Gastroesophageal sphincter (tissue), 4 donors: ENCODE measurements at regions not wholly inside any gene's neighbourhood (a gene's known extent, or its start where the extent isn't known, plus 50 kb on each side); places are given as distances from the start of the nearest gene placed in this dataset.

Experiments
- ATAC-seq: fragments of 150-250 bp; one replicate; pipeline ENCODE4 v1.9.1; 2016; ENCODE audit warnings: mild to moderate bottlenecking, moderate library complexity
- H3K27ac ChIP-seq, 4 donors: fragments of 200-600 bp; sonication (generic) in 3 of 4; 1 replicate in 3 of 4; 2 replicates in 1 of 4; pipeline ENCODE4 v1.5.1; 2016 to 2019
- H3K27me3 ChIP-seq: fragments of 200-600 bp; sonication (generic); one replicate; pipeline ENCODE4 v1.5.1; 2019
- H3K36me3 ChIP-seq, 2 donors: fragments of 200-600 bp; sonication (generic); one replicate each; pipeline ENCODE4 v1.5.1; 2019; ENCODE audit warnings: control low read depth in 1 of 2
- H3K4me1 ChIP-seq, 3 donors: fragments of 200-600 bp; sonication (generic); 1 replicate in 2 of 3; 2 replicates in 1 of 3; pipeline ENCODE4 v1.5.1; 2016 to 2019; ENCODE audit warnings: control low read depth in 2 of 3
- H3K4me3 ChIP-seq, 2 donors: fragments of 200-600 bp; sonication (generic); one replicate each; pipeline ENCODE4 v1.5.1; 2019; ENCODE audit warnings: mild to moderate bottlenecking in 1 of 2, moderate library complexity in 1 of 2
- H3K9me3 ChIP-seq, 3 donors: fragments of 200-600 bp; sonication (generic); one replicate each; pipeline ENCODE4 v1.5.1; 2017 to 2019; ENCODE audit warnings: control low read depth in 2 of 3
- EP300 ChIP-seq: sonication (generic); formaldehyde crosslinking; IDR thresholded peaks from one replicate; pipeline ENCODE4 v1.6.1; 2017; ENCODE audit warnings: antibody characterized with exemption, mild to moderate bottlenecking
- POLR2A ChIP-seq, 2 donors: fragments of 450-650 bp; IDR thresholded peaks; one replicate each; pipeline ENCODE4 v1.6.1; 2017; ENCODE audit warnings: antibody characterized with exemption in 2 of 2, mild to moderate bottlenecking in 2 of 2, moderate library complexity in 1 of 2
- POLR2AphosphoS5 ChIP-seq: sonication (generic); formaldehyde crosslinking; IDR thresholded peaks from one replicate; pipeline ENCODE4 v1.6.1; 2017; ENCODE audit warnings: antibody characterized with exemption
- WGBS, 2 donors: methylation state at CpG; one replicate each; pipeline ENCODE4 v1.1.5; 2018; ENCODE audit warnings: low coverage in 1 of 2; 5-methylcytosine and 5-hydroxymethylcytosine counted together
- TF ChIP-seq, protein P1 (sequence below), 4 experiments: fragments of 200-600 bp in 2 of 4; fragments of 450-650 bp in 2 of 4; sonication (generic) in 1 of 4; IDR thresholded peaks; one replicate each; pipeline ENCODE4 v1.5.1; 2017 to 2019; ENCODE audit warnings: antibody characterized with exemption in 4 of 4, mild to moderate bottlenecking in 2 of 4, moderate library complexity in 2 of 4

DNA sequence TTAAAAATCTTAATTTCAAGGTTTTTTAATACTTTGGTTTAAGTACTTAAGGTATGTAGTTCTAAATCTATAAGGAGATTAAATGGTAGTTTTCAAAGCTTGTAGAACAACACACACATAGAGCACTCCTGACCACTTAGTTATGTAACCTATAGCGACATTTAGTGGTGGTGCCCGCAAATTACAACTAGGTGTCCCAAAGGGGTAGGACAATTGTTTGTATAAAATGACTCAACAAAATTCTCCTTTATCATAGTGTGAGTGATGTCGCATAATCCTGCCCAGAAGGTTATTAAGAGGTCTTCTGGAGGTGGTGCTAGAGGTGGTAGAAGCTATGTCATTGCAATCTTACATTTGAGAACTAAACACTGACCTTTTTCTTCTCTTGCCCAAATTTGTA, 373.0 kb upstream of the RASGEF1B start:
- no peak for TF ChIP-seq EP300
- TF ChIP-seq POLR2AphosphoS5 = no peak
- TF ChIP-seq, protein P1, sequence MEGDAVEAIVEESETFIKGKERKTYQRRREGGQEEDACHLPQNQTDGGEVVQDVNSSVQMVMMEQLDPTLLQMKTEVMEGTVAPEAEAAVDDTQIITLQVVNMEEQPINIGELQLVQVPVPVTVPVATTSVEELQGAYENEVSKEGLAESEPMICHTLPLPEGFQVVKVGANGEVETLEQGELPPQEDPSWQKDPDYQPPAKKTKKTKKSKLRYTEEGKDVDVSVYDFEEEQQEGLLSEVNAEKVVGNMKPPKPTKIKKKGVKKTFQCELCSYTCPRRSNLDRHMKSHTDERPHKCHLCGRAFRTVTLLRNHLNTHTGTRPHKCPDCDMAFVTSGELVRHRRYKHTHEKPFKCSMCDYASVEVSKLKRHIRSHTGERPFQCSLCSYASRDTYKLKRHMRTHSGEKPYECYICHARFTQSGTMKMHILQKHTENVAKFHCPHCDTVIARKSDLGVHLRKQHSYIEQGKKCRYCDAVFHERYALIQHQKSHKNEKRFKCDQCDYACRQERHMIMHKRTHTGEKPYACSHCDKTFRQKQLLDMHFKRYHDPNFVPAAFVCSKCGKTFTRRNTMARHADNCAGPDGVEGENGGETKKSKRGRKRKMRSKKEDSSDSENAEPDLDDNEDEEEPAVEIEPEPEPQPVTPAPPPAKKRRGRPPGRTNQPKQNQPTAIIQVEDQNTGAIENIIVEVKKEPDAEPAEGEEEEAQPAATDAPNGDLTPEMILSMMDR (IDR thresholded peaks at IDR 0.05) = peak; percentile 52 to 85 (median 81)
- no peak for TF ChIP-seq POLR2A (IDR thresholded peaks at IDR 0.05)
- WGBS, 2 donors = 0 to 5% methylated on average over 3 of the region's 3 CpGs
- H3K27me3 ChIP-seq = no peaks in the 10 kb centered on the region

DNA sequence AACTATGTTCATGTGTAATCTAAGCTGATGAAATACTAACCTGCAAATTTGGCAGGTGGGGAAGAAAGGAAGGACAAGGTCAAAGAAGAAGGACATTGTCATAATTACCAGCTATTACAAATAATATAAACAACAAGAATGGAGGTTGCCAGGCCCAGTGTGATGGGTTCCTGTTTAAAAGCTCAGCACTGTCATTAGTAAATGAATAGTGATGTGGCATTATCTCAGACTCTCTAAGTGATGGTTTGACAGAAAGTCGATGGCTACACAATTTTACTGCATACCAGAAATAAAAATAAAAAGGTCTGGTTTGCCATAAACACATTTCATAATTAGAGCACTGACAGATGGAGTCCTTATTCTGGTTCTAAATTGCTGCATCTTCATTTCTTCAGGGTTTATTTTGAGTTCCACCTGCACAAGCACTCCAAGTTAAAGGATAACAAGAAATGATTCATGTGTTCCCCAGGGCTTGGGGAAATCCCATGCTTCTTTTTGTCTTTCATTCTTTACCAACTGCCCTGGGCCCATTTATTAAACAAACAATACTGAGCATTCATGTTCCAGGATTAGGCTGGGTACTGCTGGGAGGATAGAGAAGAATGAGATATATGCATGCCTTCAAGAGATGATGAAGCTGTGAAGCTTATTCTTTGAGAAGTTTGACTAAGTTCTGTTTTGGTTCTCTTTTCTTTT, 367.8 kb upstream of the RASGEF1B start:
- H3K4me3 ChIP-seq = no peak overlapping the region

More for the DNA sequence above, 373.0 kb upstream of the RASGEF1B start:
- H3K27ac ChIP-seq = no peak overlapping the region
- H3K4me3 ChIP-seq = no peak overlapping the region
- peak; percentile 81 for ATAC-seq
- H3K36me3 ChIP-seq = no peaks in the 10 kb centered on the region
- no peaks in the 10 kb centered on the region for H3K9me3 ChIP-seq
- no peaks in the 10 kb centered on the region for H3K4me1 ChIP-seq

DNA sequence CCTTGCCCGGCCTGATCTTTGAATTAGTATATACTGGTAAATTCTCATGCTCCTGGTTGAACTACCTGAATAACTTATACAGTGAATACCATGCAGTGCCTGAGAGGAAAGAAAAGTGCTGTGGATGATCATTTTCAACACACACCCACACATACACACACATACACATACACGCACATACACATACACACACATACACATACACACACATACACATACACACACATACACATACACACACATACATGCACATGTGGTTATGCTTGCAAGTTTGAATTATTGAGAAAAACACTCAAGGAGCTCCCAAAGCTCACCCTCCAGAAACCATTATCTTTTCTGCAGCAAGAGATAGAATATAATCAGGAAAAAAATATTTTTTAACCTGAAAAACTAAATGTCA, 366.9 kb upstream of the RASGEF1B start:
- 87 to 88% methylated on average over 1 to 2 of the region's 2 CpGs for WGBS, 2 donors
- no peaks in the 10 kb centered on the region for H3K27me3 ChIP-seq
- no peak for ATAC-seq
- H3K4me1 ChIP-seq = no peaks in the 10 kb centered on the region
- H3K36me3 ChIP-seq = no peaks in the 10 kb centered on the region
- H3K4me3 ChIP-seq = no peak overlapping the region
- H3K9me3 ChIP-seq = no peaks in the 10 kb centered on the region
- H3K27ac ChIP-seq = no peak overlapping the region
- no peak for TF ChIP-seq POLR2A (IDR thresholded peaks at IDR 0.05)
- no peak for TF ChIP-seq POLR2AphosphoS5
- no peak for TF ChIP-seq EP300
- TF ChIP-seq, protein P1 (IDR thresholded peaks at IDR 0.05) = no peak

More for the DNA sequence above, 367.8 kb upstream of the RASGEF1B start:
- Histone ChIP-seq H3K9me3 (no peaks in the 10 kb centered on the region), H3K4me1 (no peaks in the 10 kb centered on the region), H3K36me3 (no peaks in the 10 kb centered on the region), H3K27ac (no peak overlapping the region), H3K27me3 (no peaks in the 10 kb centered on the region)
- WGBS, 2 donors = 56 to 71% methylated on average over 1 of the region's 1 CpG
- TF ChIP-seq POLR2A (IDR thresholded peaks at IDR 0.05) = no peak
- no peak for TF ChIP-seq POLR2AphosphoS5
- TF ChIP-seq EP300 = no peak
- TF ChIP-seq, protein P1 (IDR thresholded peaks at IDR 0.05) = no peak
- no peak for ATAC-seq

DNA sequence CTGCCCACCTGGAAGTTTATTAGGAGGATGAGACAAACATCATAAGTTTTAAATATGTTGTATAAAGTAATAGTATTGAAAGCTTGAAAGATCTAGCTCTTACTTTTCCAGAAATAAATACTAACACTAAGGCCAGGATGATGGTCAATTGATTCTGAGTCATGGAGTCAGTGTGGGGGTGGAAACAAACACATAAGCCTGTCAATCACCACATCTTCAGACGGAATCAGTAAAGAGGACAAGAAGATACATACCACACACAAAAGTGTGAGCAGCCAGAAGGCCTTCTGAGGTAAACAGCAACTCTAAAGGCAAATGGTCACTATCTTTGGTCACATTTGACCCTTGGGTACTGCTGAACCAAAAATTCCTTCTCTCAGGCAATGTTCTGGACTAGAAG, 365.0 kb upstream of the RASGEF1B start:
- H3K4me3 ChIP-seq = no peak overlapping the region
- H3K27ac ChIP-seq = no peak overlapping the region
- no peaks in the 10 kb centered on the region for H3K36me3 ChIP-seq
- WGBS, 2 donors = 29 to 33% methylated on average over 1 of the region's 1 CpG
- H3K9me3 ChIP-seq = no peaks in the 10 kb centered on the region
- no peaks in the 10 kb centered on the region for H3K27me3 ChIP-seq
- ATAC-seq = no peak
- TF ChIP-seq EP300 = no peak
- no peak for TF ChIP-seq POLR2A (IDR thresholded peaks at IDR 0.05)
- TF ChIP-seq, protein P1 (IDR thresholded peaks at IDR 0.05) = no peak
- TF ChIP-seq POLR2AphosphoS5 = no peak
- no peaks in the 10 kb centered on the region for H3K4me1 ChIP-seq

DNA sequence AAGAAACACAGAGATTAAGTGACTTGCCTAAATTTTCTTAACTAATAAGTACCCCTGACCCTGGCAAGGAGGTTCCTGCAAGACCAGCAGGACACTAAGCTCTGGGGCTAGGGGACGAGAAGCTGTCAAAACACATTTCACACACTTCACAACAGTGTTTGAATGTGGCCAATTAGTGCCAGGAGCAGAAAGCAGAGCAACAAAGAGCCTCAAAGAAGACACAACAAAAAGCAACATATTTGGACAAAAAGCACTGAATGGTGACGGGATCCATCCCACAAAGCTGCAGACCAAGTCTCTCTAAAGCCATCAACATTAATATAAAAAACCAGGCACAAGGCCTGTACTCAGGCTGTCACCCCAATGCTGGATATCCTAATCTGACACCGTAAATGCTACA, 361.9 kb upstream of the RASGEF1B start:
- WGBS, 2 donors = 60 to 100% methylated on average over 1 to 2 of the region's 3 CpGs
- Histone ChIP-seq H3K27me3 (no peaks in the 10 kb centered on the region), H3K36me3 (no peaks in the 10 kb centered on the region), H3K4me3 (no peak overlapping the region), H3K27ac (no peak overlapping the region), H3K9me3 (no peaks in the 10 kb centered on the region), H3K4me1 (no peaks in the 10 kb centered on the region)
- no peak for ATAC-seq
- TF ChIP-seq, protein P1 (IDR thresholded peaks at IDR 0.05) = no peak
- TF ChIP-seq POLR2A (IDR thresholded peaks at IDR 0.05) (no peak), EP300 (no peak)
